Keratinocyte (primary cell): ENCODE measurements at regions not wholly inside any gene's neighbourhood (a gene's known extent, or its start where the extent isn't known, plus 50 kb on each side); places are given as distances from the start of the nearest gene placed in this dataset.

Source experiments
- EZH2 ChIP-seq: IDR thresholded peaks from one replicate; pipeline ENCODE4 v1.6.1; 2012; ENCODE audit warnings: inconsistent platforms, mild to moderate bottlenecking, low read length, moderate library complexity
- TF ChIP-seq, protein P1 (sequence below), 3 experiments: IDR thresholded peaks in 1 of 3; conservative IDR thresholded peaks in 1 of 3; optimal IDR thresholded peaks in 1 of 3; 2 replicates in 2 of 3; 3 replicates in 1 of 3; pipeline versions ENCODE3 to v1.5.1; 2011; ENCODE audit warnings: low read length in 3 of 3, mild to moderate bottlenecking in 3 of 3, moderate library complexity in 2 of 3, control low read depth in 1 of 3, inconsistent platforms in 1 of 3; ENCODE audit not compliant: insufficient read depth in 2 of 3; ENCODE audit errors: extremely low read depth in 1 of 3

DNA sequence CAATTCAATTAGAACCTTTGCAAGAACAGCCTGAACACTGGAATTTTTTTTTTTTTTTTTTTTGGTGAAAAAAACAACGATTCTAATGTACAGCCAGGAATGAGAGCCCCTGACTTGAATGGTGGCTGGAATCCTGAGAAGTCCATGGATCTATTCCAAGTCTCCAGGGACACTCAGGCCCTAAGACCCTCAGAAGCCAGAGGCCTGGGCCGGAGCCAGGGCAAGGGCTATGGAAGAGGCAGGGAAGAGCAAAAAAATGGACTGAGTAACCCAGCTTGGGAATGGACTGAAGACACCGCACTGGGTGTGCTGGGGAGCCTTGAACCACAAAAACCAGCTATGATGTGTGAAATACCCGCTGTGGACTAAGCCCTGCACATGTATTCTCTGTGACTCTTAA is 60.3 kb upstream of the LHX1 start:
- TF ChIP-seq, protein P1, sequence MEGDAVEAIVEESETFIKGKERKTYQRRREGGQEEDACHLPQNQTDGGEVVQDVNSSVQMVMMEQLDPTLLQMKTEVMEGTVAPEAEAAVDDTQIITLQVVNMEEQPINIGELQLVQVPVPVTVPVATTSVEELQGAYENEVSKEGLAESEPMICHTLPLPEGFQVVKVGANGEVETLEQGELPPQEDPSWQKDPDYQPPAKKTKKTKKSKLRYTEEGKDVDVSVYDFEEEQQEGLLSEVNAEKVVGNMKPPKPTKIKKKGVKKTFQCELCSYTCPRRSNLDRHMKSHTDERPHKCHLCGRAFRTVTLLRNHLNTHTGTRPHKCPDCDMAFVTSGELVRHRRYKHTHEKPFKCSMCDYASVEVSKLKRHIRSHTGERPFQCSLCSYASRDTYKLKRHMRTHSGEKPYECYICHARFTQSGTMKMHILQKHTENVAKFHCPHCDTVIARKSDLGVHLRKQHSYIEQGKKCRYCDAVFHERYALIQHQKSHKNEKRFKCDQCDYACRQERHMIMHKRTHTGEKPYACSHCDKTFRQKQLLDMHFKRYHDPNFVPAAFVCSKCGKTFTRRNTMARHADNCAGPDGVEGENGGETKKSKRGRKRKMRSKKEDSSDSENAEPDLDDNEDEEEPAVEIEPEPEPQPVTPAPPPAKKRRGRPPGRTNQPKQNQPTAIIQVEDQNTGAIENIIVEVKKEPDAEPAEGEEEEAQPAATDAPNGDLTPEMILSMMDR (optimal IDR thresholded peaks at IDR 0.05 in 1 of 3, IDR thresholded peaks at IDR 0.05 in 1 of 3, conservative IDR thresholded peaks at IDR 0.05 in 1 of 3; ENCODE audit: extremely low read depth in 1 of 3, insufficient read depth in 2 of 3, low read length in 3 of 3): no peak
- no peak for TF ChIP-seq EZH2
